Mesendoderm (in vitro differentiated cells): ENCODE measurements at regions not wholly inside any gene's neighbourhood (a gene's known extent, or its start where the extent isn't known, plus 50 kb on each side); places are given as distances from the start of the nearest gene placed in this dataset.

Experiments used
- DNase-seq: peaks from one replicate; pipeline ENCODE4 v3.0.0; 2013
- H2AK5ac ChIP-seq: 2 replicates; pipeline ENCODE4 v1.6.1; 2013; ENCODE audit warnings: low read length, inconsistent platforms
- H2BK120ac ChIP-seq: 2 replicates; pipeline ENCODE4 v1.6.1; 2013; ENCODE audit warnings: low read depth, mild to moderate bottlenecking, low read length, moderate library complexity, mixed read lengths
- H2BK15ac ChIP-seq: replicated peaks from 2 replicates; pipeline ENCODE4 v1.6.1; 2013; ENCODE audit warnings: low read depth, mild to moderate bottlenecking, moderate library complexity
- H2BK5ac ChIP-seq: 2 replicates; pipeline ENCODE4 v1.6.1; 2013; ENCODE audit warnings: low read length, inconsistent platforms
- H3K18ac ChIP-seq: 2 replicates; pipeline ENCODE4 v1.6.1; 2013; ENCODE audit warnings: mild to moderate bottlenecking, low read length, mixed read lengths
- H3K23ac ChIP-seq: one replicate; pipeline ENCODE4 v1.6.1; 2013; ENCODE audit warnings: low read length
- H3K27ac ChIP-seq: 2 replicates; pipeline ENCODE4 v1.5.1; 2013; ENCODE audit warnings: low read depth, mild to moderate bottlenecking, inconsistent platforms, low read length, moderate library complexity
- H3K27me3 ChIP-seq: 2 replicates; pipeline ENCODE4 v1.6.1; 2013; ENCODE audit warnings: low read length, control low read depth, mild to moderate bottlenecking, inconsistent platforms; ENCODE audit not compliant: insufficient read depth, poor library complexity
- H3K36me3 ChIP-seq: 2 replicates; pipeline ENCODE4 v1.6.1; 2013; ENCODE audit warnings: low read length, inconsistent platforms; ENCODE audit not compliant: control insufficient read depth, insufficient read depth
- H3K4ac ChIP-seq: one replicate; pipeline ENCODE4 v1.6.1; 2013; ENCODE audit warnings: low read depth, mild to moderate bottlenecking, low read length, moderate library complexity
- H3K4me1 ChIP-seq: 2 replicates; pipeline ENCODE4 v1.6.1; 2013; ENCODE audit warnings: low read depth, low read length, inconsistent platforms; ENCODE audit not compliant: control insufficient read depth
- H3K4me2 ChIP-seq: 2 replicates; pipeline ENCODE4 v1.6.1; 2013; ENCODE audit warnings: low read length
- H3K4me3 ChIP-seq: 2 replicates; pipeline ENCODE4 v1.5.1; 2013; ENCODE audit warnings: mild to moderate bottlenecking, low read length
- H3K56ac ChIP-seq: one replicate; pipeline ENCODE4 v1.6.1; 2013; ENCODE audit warnings: low read length
- H3K79me1 ChIP-seq: 2 replicates; pipeline ENCODE4 v1.6.1; 2013; ENCODE audit warnings: low read length, inconsistent platforms
- H3K79me2 ChIP-seq: 2 replicates; pipeline ENCODE4 v1.6.1; 2013; ENCODE audit warnings: mild to moderate bottlenecking, low read length; ENCODE audit not compliant: control insufficient read depth, insufficient read depth
- H3K9ac ChIP-seq: 2 replicates; pipeline ENCODE4 v1.6.1; 2013; ENCODE audit warnings: low read length, inconsistent platforms
- H4K5ac ChIP-seq: one replicate; pipeline ENCODE4 v1.6.1; 2013; ENCODE audit warnings: low read length
- H4K8ac ChIP-seq: one replicate; pipeline ENCODE4 v1.6.1; 2013; ENCODE audit warnings: low read depth, mild to moderate bottlenecking, control low read depth, low read length, moderate library complexity
- WGBS: extraction: QIAGEN DNeasy Blood & Tissue Kit; methylation state at CpG from one replicate; pipeline ENCODE4 v1.1.7; 2013; ENCODE audit warnings: low lambda C conversion rate, missing lambda C conversion rate; ENCODE audit not compliant: insufficient coverage; ENCODE audit errors: extremely low coverage; 5-methylcytosine and 5-hydroxymethylcytosine counted together

DNA sequence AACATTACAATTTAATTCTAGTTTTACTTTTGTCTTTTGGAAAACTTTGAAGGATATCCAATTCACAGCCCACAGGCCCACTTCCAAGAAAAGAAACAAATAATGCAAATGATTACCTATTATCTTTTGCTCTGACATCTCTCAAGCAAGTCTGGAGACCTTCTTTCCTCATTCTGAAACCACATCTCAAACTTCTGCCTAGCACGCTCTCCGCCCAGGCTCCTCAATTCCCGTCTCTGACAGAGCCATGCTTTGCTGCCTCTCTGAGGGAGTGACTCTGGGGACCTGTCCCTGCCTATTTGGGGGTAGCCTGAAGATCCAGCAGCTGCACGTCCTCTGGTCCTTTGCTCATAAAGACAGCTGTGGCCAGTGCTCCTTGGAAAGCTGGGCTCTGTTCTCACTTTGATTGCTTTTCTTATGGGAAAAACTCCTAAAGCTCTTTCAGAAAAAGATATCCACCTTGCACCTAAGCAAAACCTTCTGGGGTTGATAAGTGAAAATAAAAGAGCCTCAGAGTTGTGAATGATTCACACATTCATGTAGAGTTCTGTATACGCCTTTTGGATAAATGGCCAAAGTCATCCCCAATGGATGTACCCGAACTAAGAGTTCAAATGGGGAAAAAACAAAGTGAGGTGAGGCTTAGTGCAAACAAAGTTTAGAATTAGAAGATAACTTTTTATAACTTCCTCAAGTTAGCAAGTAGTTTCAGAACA is 72.4 kb upstream of the TNIP3 start:
- H3K36me3 ChIP-seq: no peaks in the 10 kb centered on the region
- no peak for DNase-seq

DNA sequence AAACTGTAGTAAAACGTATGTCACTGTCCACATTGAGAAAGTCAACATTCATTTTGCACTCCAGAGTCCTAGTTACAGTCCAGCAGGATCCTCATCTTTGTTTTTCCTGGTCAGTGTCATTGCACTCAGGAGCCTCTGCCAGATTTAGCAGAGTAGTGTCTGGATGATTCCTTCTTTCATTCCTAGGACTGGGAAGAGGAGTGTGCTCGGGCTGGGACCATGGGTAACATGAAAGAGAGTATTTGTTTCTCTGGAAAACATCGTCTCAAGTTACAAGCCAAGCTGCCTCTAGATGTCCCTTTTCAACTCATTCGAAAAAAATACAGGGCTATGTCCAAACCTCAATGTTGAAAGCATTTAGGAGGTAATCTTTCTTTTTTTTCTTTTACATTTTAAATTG is 69.9 kb upstream of the TNIP3 start:
- Histone ChIP-seq H3K56ac (no peak overlapping the region), H3K9ac (no peak overlapping the region), H2BK5ac (no peak overlapping the region), H3K4me3 (no peak overlapping the region), H3K27ac (no peak overlapping the region), H3K36me3 (no peaks in the 10 kb centered on the region), H3K27me3 (no peaks in the 10 kb centered on the region), H2BK120ac (no peak overlapping the region), H2BK15ac (no peak overlapping the region), H2AK5ac (no peak overlapping the region), H3K18ac (no peak overlapping the region), H3K79me2 (no peaks in the 10 kb centered on the region), H3K4me1 (no peaks in the 10 kb centered on the region), H3K4me2 (no peak overlapping the region), H4K5ac (no peak overlapping the region), H3K4ac (no peak overlapping the region), H4K8ac (no peak overlapping the region), H3K79me1 (no peaks in the 10 kb centered on the region), H3K23ac (no peak overlapping the region)
- no peak for DNase-seq
- no CpG with 5 or more reads among the region's 4 CpGs for WGBS

More for the DNA sequence above, 72.4 kb upstream of the TNIP3 start:
- Histone ChIP-seq H3K9ac (no peak overlapping the region), H4K8ac (no peak overlapping the region), H3K23ac (no peak overlapping the region), H3K4me1 (no peaks in the 10 kb centered on the region), H3K4me3 (no peak overlapping the region), H3K4me2 (no peak overlapping the region), H2BK15ac (no peak overlapping the region), H3K18ac (no peak overlapping the region), H2BK5ac (no peak overlapping the region), H3K56ac (no peak overlapping the region), H3K79me2 (no peaks in the 10 kb centered on the region), H3K79me1 (no peaks in the 10 kb centered on the region), H3K4ac (no peak overlapping the region), H4K5ac (no peak overlapping the region), H2AK5ac (no peak overlapping the region), H3K27me3 (no peaks in the 10 kb centered on the region), H3K27ac (no peak overlapping the region), H2BK120ac (no peak overlapping the region)
- no CpG with 5 or more reads among the region's 6 CpGs for WGBS

- no peak overlapping the region for H2BK15ac ChIP-seq
- H2AK5ac ChIP-seq: no peak overlapping the region
- no peaks in the 10 kb centered on the region for H3K79me2 ChIP-seq
- no CpG with 5 or more reads among the region's 3 CpGs for WGBS
- no peak overlapping the region for H3K9ac ChIP-seq
- H3K79me1 ChIP-seq: no peaks in the 10 kb centered on the region
- H3K4me3 ChIP-seq: no peak overlapping the region
- H3K4me1 ChIP-seq: no peaks in the 10 kb centered on the region
- no peak overlapping the region for H3K27ac ChIP-seq
- H3K4ac ChIP-seq: no peak overlapping the region
- no peaks in the 10 kb centered on the region for H3K36me3 ChIP-seq
- H3K56ac ChIP-seq: no peak overlapping the region
- no peak overlapping the region for H2BK120ac ChIP-seq
- no peak for DNase-seq
- H4K8ac ChIP-seq: no peak overlapping the region
- no peak overlapping the region for H3K18ac ChIP-seq
- H3K4me2 ChIP-seq: no peak overlapping the region
- H3K23ac ChIP-seq: no peak overlapping the region
- H4K5ac ChIP-seq: no peak overlapping the region
- no peaks in the 10 kb centered on the region for H3K27me3 ChIP-seq
- no peak overlapping the region for H2BK5ac ChIP-seq
Observed at GRCh38 chr4:121229993-121230392, 65.9 kb upstream of the TNIP3 start.

DNA sequence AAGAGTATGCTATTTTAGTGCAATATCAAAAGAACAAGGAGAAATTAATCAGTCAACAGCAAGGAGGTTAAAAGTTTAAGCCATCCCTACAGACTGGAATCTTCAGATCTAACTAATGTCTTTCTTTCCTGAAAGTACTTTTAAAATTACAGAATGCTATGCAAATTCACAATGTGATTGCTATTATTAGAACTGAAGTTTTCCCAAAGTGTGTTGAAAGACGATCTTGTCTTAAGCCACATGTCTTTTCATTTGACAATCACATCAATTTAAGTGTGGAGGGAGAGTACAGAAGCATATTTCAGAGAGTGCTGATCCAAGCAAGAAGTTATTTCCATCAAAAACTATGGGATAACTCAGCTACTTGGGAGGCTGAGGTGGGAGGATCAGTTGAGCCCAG is 64.7 kb upstream of the TNIP3 start:
- no peak overlapping the region for H3K18ac ChIP-seq
- WGBS: no CpG with 5 or more reads among the region's 1 CpG

GRCh38 chr4:121227341-121227792 is 63.2 kb upstream of the TNIP3 start:
- Histone ChIP-seq H3K23ac (no peak overlapping the region), H2AK5ac (no peak overlapping the region), H2BK120ac (no peak overlapping the region), H4K8ac (no peak overlapping the region), H2BK5ac (no peak overlapping the region), H3K9ac (no peak overlapping the region), H3K4me1 (no peaks in the 10 kb centered on the region), H3K27ac (no peak overlapping the region), H3K56ac (no peak overlapping the region), H3K4ac (no peak overlapping the region), H3K36me3 (no peaks in the 10 kb centered on the region), H3K27me3 (no peaks in the 10 kb centered on the region), H3K4me2 (no peak overlapping the region), H4K5ac (no peak overlapping the region), H3K18ac (no peak overlapping the region), H3K79me2 (no peaks in the 10 kb centered on the region), H3K79me1 (no peaks in the 10 kb centered on the region), H2BK15ac (no peak overlapping the region), H3K4me3 (no peak overlapping the region)
- no peak for DNase-seq
- no CpG with 5 or more reads among the region's 3 CpGs for WGBS

More for the DNA sequence above, 64.7 kb upstream of the TNIP3 start:
- no peak overlapping the region for H3K4ac ChIP-seq
- no peak overlapping the region for H4K8ac ChIP-seq
- no peak overlapping the region for H2BK15ac ChIP-seq
- no peak overlapping the region for H2BK5ac ChIP-seq
- H3K4me3 ChIP-seq: no peak overlapping the region
- H2BK120ac ChIP-seq: no peak overlapping the region
- H3K9ac ChIP-seq: no peak overlapping the region
- no peak for DNase-seq
- no peaks in the 10 kb centered on the region for H3K79me2 ChIP-seq
- H3K4me1 ChIP-seq: no peaks in the 10 kb centered on the region
- H3K4me2 ChIP-seq: no peak overlapping the region
- H3K56ac ChIP-seq: no peak overlapping the region
- H4K5ac ChIP-seq: no peak overlapping the region
- no peaks in the 10 kb centered on the region for H3K36me3 ChIP-seq
- H3K79me1 ChIP-seq: no peaks in the 10 kb centered on the region
- no peaks in the 10 kb centered on the region for H3K27me3 ChIP-seq
- no peak overlapping the region for H3K23ac ChIP-seq
- H2AK5ac ChIP-seq: no peak overlapping the region
- no peak overlapping the region for H3K27ac ChIP-seq

GRCh38 chr4:121226362-121226761 is 62.2 kb upstream of the TNIP3 start:
- H3K4me1 ChIP-seq: no peaks in the 10 kb centered on the region
- no peaks in the 10 kb centered on the region for H3K36me3 ChIP-seq
- no peak overlapping the region for H2BK120ac ChIP-seq
- no peak overlapping the region for H3K56ac ChIP-seq
- no peak overlapping the region for H3K4me3 ChIP-seq
- peak; percentile 47 for DNase-seq
- no peak overlapping the region for H4K8ac ChIP-seq
- H3K4ac ChIP-seq: no peak overlapping the region
- H4K5ac ChIP-seq: no peak overlapping the region
- H3K9ac ChIP-seq: no peak overlapping the region
- H3K79me2 ChIP-seq: no peaks in the 10 kb centered on the region
- H3K27ac ChIP-seq: no peak overlapping the region
- no peaks in the 10 kb centered on the region for H3K79me1 ChIP-seq
- no peak overlapping the region for H2AK5ac ChIP-seq
- H3K23ac ChIP-seq: no peak overlapping the region
- no peak overlapping the region for H2BK5ac ChIP-seq
- no peaks in the 10 kb centered on the region for H3K27me3 ChIP-seq
- no CpG with 5 or more reads among the region's 4 CpGs for WGBS
- H3K4me2 ChIP-seq: no peak overlapping the region
- H3K18ac ChIP-seq: no peak overlapping the region
- no peak overlapping the region for H2BK15ac ChIP-seq
